A549 (cell line): ENCODE measurements at regions not wholly inside any gene's neighbourhood (a gene's known extent, or its start where the extent isn't known, plus 50 kb on each side); places are given as distances from the start of the nearest gene placed in this dataset.
"Not testable (repeated sequence)": the region's sequence is repeated elsewhere in the genome, so short reads cannot be mapped to it uniquely, and the experiment has no call there.

Experiments used
- CEBPB ChIP-seq, 2 experiments: fragments of >200 bp in 1 of 2; sonication (Bioruptor Twin) in 1 of 2; formaldehyde crosslinking in 1 of 2; IDR thresholded peaks; 2 replicates each; pipeline ENCODE4 v1.6.1; 2012 to 2016
- EP300 ChIP-seq, 2 experiments: fragments of >200 bp; sonication (Bioruptor Twin); formaldehyde crosslinking; IDR thresholded peaks; 2 replicates in 1 of 2; 3 replicates in 1 of 2; pipeline ENCODE4 v1.6.1; 2016 to 2017
- MAFK ChIP-seq: fragments of 450-650 bp; IDR thresholded peaks from 2 replicates; pipeline ENCODE4 v1.6.1; 2014; ENCODE audit not compliant: partially characterized antibody
- NR3C1 ChIP-seq: fragments of >200 bp; sonication (Bioruptor Twin); formaldehyde crosslinking; IDR thresholded peaks from 3 replicates; pipeline ENCODE4 v1.6.1; 2017
- POLR2A ChIP-seq: IDR thresholded peaks from 2 replicates; pipeline ENCODE4 v1.6.1; 2012; ENCODE audit warnings: mild to moderate bottlenecking, low read length
- POLR2AphosphoS2 ChIP-seq: conservative IDR thresholded peaks from 2 replicates; pipeline ENCODE4 v1.6.1; 2012; ENCODE audit warnings: low read length, improper control_type of control experiment, inconsistent platforms
- SREBF2 ChIP-seq: fragments of 450-650 bp; IDR thresholded peaks from 2 replicates; pipeline ENCODE4 v1.6.1; 2014; ENCODE audit warnings: mild to moderate bottlenecking, moderate library complexity
- ZSCAN20 ChIP-seq: fragments of 250-450 bp; sonication (Bioruptor Pico); IDR thresholded peaks from 2 replicates; pipeline ENCODE4 v1.8.0; 2022; ENCODE audit warnings: mild to moderate bottlenecking, moderate library complexity
- TF ChIP-seq, protein P1 (sequence below): IDR thresholded peaks from 2 replicates; pipeline ENCODE4 v1.6.1; 2012
- TF ChIP-seq, protein P2 (sequence below): fragments of 250-450 bp; sonication (Bioruptor Pico); IDR thresholded peaks from 2 replicates; pipeline ENCODE4 v1.5.0; 2021; ENCODE audit warnings: mild to moderate bottlenecking, moderate library complexity, borderline replicate concordance
- TF ChIP-seq, protein P3 (sequence below): fragments of >200 bp; sonication (Bioruptor Twin); formaldehyde crosslinking; IDR thresholded peaks from 3 replicates; pipeline ENCODE4 v1.5.1; 2016
- TF ChIP-seq, protein P4 (sequence below): fragments of 200-600 bp; sonication (generic); IDR thresholded peaks from 2 replicates; pipeline ENCODE4 v1.6.1; 2016; ENCODE audit warnings: antibody characterized with exemption, mild to moderate bottlenecking, moderate library complexity

DNA sequence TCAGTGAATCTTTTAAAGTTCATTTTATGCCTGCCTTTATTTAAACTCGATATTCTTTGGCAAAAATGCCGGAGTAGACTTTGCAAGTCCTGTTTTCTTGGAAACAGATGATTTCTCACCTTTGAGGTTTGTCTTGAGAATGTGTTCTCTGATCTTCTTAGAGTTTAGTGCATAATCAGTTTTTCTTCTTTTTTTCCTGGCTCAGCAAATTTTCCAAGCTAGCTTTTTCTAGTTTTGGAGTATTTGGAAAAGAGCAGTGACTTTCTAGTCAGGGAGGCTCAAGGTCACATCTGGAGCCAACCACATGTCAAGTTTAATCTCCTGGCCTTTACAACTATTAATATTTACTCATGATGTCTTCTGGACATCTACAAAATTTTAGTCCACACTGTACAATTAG lies 403.2 kb upstream of the FRG2C start:
- TF ChIP-seq SREBF2; EP300 (IDR thresholded peaks at IDR 0.05); ZSCAN20; POLR2AphosphoS2; CEBPB (IDR thresholded peaks at IDR 0.05); POLR2A; NR3C1: not testable (repeated sequence)
- TF ChIP-seq, protein P1, sequence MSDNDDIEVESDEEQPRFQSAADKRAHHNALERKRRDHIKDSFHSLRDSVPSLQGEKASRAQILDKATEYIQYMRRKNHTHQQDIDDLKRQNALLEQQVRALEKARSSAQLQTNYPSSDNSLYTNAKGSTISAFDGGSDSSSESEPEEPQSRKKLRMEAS: not testable (repeated sequence)
- TF ChIP-seq, protein P2, sequence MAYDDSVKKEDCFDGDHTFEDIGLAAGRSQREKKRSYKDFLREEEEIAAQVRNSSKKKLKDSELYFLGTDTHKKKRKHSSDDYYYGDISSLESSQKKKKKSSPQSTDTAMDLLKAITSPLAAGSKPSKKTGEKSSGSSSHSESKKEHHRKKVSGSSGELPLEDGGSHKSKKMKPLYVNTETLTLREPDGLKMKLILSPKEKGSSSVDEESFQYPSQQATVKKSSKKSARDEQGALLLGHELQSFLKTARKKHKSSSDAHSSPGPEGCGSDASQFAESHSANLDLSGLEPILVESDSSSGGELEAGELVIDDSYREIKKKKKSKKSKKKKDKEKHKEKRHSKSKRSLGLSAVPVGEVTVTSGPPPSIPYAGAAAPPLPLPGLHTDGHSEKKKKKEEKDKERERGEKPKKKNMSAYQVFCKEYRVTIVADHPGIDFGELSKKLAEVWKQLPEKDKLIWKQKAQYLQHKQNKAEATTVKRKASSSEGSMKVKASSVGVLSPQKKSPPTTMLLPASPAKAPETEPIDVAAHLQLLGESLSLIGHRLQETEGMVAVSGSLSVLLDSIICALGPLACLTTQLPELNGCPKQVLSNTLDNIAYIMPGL (CRISPR knock-in tag): not testable (repeated sequence)
- TF ChIP-seq, protein P3, sequence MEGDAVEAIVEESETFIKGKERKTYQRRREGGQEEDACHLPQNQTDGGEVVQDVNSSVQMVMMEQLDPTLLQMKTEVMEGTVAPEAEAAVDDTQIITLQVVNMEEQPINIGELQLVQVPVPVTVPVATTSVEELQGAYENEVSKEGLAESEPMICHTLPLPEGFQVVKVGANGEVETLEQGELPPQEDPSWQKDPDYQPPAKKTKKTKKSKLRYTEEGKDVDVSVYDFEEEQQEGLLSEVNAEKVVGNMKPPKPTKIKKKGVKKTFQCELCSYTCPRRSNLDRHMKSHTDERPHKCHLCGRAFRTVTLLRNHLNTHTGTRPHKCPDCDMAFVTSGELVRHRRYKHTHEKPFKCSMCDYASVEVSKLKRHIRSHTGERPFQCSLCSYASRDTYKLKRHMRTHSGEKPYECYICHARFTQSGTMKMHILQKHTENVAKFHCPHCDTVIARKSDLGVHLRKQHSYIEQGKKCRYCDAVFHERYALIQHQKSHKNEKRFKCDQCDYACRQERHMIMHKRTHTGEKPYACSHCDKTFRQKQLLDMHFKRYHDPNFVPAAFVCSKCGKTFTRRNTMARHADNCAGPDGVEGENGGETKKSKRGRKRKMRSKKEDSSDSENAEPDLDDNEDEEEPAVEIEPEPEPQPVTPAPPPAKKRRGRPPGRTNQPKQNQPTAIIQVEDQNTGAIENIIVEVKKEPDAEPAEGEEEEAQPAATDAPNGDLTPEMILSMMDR: not testable (repeated sequence)
- TF ChIP-seq, protein P4, sequence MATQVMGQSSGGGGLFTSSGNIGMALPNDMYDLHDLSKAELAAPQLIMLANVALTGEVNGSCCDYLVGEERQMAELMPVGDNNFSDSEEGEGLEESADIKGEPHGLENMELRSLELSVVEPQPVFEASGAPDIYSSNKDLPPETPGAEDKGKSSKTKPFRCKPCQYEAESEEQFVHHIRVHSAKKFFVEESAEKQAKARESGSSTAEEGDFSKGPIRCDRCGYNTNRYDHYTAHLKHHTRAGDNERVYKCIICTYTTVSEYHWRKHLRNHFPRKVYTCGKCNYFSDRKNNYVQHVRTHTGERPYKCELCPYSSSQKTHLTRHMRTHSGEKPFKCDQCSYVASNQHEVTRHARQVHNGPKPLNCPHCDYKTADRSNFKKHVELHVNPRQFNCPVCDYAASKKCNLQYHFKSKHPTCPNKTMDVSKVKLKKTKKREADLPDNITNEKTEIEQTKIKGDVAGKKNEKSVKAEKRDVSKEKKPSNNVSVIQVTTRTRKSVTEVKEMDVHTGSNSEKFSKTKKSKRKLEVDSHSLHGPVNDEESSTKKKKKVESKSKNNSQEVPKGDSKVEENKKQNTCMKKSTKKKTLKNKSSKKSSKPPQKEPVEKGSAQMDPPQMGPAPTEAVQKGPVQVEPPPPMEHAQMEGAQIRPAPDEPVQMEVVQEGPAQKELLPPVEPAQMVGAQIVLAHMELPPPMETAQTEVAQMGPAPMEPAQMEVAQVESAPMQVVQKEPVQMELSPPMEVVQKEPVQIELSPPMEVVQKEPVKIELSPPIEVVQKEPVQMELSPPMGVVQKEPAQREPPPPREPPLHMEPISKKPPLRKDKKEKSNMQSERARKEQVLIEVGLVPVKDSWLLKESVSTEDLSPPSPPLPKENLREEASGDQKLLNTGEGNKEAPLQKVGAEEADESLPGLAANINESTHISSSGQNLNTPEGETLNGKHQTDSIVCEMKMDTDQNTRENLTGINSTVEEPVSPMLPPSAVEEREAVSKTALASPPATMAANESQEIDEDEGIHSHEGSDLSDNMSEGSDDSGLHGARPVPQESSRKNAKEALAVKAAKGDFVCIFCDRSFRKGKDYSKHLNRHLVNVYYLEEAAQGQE: not testable (repeated sequence)
- peak; percentile 63 for TF ChIP-seq MAFK
